DOHH2 (cell line): ENCODE measurements at regions not wholly inside any gene's neighbourhood (a gene's known extent, or its start where the extent isn't known, plus 50 kb on each side); places are given as distances from the start of the nearest gene placed in this dataset.

Source experiments
- CTCF ChIP-seq: fragments of 200-600 bp; sonication (generic); IDR thresholded peaks from one replicate; pipeline ENCODE4 v1.5.1; 2014; ENCODE audit warnings: antibody characterized with exemption, mild to moderate bottlenecking, low read depth, low read length; ENCODE audit not compliant: poor library complexity, severe bottlenecking
- EZH2phosphoT487 ChIP-seq: fragments of 200-600 bp; sonication (generic); IDR thresholded peaks from 2 replicates; pipeline ENCODE4 v1.6.1; 2017; ENCODE audit warnings: borderline replicate concordance, mild to moderate bottlenecking, antibody characterized with exemption, low read length, moderate library complexity, mixed read lengths

GRCh38 chr1:95635811-95636210, 401.8 kb downstream of the RWDD3 start:
- no peak for TF ChIP-seq CTCF
- TF ChIP-seq EZH2phosphoT487 = no peak
